ENCODE measurements at regions not wholly inside any gene's neighbourhood (a gene's known extent, or its start where the extent isn't known, plus 50 kb on each side); places are given as distances from the start of the nearest gene placed in this dataset.

DNA sequence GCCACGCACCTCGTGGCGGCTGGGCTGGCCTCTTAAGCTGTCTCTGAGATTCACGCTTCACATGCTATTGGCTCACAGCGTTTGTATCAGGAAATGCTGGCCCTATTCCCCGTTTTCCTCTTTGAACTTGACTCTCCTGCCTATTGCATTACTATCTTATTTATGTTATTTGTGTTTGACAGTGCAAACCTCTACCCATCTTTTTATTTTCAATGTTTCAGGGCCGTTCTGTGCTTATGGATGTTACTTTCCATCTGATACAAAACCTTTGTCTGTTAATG lies 149.9 kb upstream of the TWIST2 start:
- H3K36me3 Mint-ChIP-seq (ENCODE audit: low read depth), result no peaks in the 10 kb centered on the region
- no peaks in the 10 kb centered on the region for H3K27me3 Mint-ChIP-seq
- no peaks in the 10 kb centered on the region for H3K4me1 Mint-ChIP-seq (ENCODE audit: low read depth)
- no peak for DNase-seq
- no peak overlapping the region for H3K27ac Mint-ChIP-seq
- no peaks in the 10 kb centered on the region for H3K9me3 Mint-ChIP-seq
- no peak overlapping the region for H3K4me3 Mint-ChIP-seq

DNA sequence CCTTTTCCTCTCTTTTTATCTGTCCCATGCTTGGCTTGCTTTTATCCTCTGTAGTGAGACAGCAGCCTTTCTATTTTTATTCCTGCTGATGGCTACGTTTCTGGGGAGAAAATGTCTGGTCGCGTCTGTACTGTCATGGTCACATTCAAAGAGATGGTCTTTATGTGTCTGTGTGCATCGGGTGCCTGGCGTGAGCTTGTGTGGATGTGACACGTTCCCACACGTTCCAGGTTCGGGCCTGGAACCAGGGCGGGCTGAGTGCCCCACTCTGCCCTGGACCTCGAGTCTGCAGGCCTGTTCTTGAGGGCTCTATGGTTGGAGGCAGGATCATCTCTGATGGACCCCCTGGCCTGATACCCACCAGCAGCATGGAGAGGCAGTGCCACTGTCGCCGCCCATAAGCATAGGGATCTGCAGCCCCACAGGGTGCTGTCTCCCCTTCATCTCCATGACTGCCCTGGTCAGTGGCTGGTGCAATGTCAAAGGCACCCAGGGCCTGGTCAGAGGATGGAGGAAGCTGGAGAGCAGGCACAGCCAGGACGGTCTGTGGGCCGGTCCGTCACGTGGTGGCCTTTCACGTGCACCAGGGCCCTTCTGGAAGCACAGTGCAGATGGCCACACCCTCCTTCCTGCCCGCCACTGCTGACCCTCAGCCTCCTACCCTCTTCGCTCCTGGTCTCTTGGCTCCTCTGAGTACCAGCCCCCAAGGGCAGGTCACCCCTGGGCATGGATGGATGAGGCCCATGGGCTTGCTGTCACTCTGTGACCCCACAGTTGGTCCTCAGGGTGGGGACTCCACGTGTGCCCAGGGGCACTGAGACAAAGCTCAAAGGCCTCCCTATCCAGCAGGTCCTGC lies 149.2 kb upstream of the TWIST2 start:
- no peak for DNase-seq
- Mint-ChIP-seq H3K36me3 (ENCODE audit: low read depth) (no peaks in the 10 kb centered on the region), H3K9me3 (no peaks in the 10 kb centered on the region), H3K4me3 (no peak overlapping the region), H3K27me3 (no peaks in the 10 kb centered on the region), H3K4me1 (ENCODE audit: low read depth) (no peaks in the 10 kb centered on the region), H3K27ac (no peak overlapping the region)

DNA sequence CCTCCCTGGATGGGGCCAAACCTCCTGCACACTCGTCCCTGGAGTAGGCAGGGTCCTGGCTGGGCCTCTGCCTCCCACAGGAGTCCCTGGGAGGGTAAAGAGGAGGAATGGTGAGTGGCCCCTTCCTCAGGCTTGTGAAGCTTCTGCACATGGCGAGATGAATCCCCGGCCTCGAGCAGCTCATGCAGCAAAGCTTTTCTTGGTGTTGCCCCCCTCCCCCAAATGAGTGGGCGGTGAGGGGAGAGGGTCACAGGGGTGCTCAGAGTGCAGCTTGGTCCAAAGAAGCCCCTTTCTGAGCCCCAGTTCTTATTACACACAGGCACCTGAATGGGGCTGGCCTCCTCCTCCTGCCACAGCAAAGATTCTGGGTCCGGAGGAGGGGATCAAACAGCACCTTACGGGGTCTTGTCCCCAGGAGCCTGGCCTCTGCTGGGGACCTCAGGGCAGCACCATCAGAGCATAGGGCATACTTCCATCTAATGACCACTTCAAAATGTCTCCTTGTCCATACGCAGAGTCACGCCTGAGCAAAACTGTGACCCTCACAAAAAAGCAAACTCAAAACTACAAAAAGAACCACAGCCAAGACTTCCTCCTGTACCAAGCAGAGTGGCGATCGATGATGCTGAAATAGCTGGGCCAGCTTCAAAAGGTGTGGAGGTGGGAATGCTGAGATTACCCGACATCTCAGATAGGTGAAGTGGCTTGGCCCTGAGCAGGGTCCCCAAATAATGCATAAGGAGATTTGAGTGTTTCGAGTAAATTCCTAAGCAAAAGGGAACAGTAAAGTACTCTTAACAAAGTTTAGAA lies 148.4 kb upstream of the TWIST2 start:
- Mint-ChIP-seq H3K27me3 (no peaks in the 10 kb centered on the region), H3K9me3 (no peaks in the 10 kb centered on the region), H3K36me3 (ENCODE audit: low read depth) (no peaks in the 10 kb centered on the region), H3K4me3 (no peak overlapping the region), H3K4me1 (ENCODE audit: low read depth) (no peaks in the 10 kb centered on the region), H3K27ac (no peak overlapping the region)
- no peak for DNase-seq

DNA sequence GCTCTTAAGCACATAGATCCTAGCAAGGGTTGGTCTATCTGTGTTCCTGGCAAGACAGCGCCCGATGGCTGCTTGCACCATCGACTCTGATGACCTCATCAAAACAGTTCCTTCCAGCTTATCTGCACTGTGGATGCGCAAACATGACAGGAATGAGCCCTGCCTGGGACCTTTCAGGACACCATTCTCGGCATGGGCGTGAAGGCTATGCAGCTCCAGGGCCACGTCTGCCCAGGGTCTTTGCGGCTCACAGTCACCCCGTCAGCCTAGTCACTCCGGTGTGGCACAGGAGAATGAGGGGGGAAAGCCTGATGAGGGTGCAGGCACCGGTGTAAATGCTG lies 147.8 kb upstream of the TWIST2 start:
- no peak for DNase-seq

DNA sequence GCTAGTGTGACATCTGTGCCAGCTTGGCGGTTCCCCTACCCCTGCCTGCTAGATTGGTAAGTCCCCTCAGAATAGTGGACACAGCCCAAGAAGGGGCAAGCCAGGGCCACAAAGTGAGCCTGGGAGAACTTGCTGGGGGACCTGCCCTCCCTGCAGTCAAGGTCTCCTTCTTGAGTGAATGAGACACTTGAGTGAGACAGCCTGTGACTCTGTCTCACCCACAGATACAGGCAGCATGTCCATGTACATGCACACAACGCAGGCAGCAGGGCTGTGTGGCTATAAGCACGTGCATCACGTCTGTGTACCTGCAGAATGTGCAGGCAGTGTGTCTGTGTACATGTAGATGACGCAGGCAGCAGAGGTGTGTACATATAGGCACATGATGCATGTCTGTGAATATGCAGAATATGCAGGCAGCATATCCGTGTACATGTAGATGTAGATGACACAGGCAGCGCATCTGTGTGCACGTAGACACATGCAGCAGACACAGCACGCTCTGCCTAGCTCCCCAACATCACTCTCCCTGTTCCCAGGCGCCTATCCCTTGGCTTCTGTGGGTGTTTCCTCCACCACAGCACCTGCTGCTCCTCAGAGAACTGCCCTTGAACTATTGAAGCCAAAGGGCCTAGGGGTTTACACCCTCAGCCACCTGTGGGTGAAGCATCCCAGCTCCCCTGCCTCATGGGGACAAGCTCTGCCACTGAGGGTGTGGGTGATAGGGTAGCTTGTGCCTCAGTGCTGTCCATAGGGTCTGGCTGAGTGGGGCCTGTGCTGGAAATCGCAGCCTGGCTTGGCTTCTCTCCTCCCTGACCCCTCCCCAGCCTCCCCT lies 147.2 kb upstream of the TWIST2 start:
- Mint-ChIP-seq H3K4me1 (ENCODE audit: low read depth) (no peaks in the 10 kb centered on the region), H3K27ac (no peak overlapping the region), H3K4me3 (no peak overlapping the region), H3K27me3 (no peaks in the 10 kb centered on the region), H3K9me3 (no peaks in the 10 kb centered on the region), H3K36me3 (ENCODE audit: low read depth) (no peaks in the 10 kb centered on the region)
- no peak for DNase-seq

More for the DNA sequence above, 147.8 kb upstream of the TWIST2 start:
- no peaks in the 10 kb centered on the region for H3K4me1 Mint-ChIP-seq (ENCODE audit: low read depth)
- no peak overlapping the region for H3K27ac Mint-ChIP-seq
- H3K9me3 Mint-ChIP-seq, result no peaks in the 10 kb centered on the region
- no peaks in the 10 kb centered on the region for H3K36me3 Mint-ChIP-seq (ENCODE audit: low read depth)
- no peak overlapping the region for H3K4me3 Mint-ChIP-seq
- H3K27me3 Mint-ChIP-seq, result no peaks in the 10 kb centered on the region

DNA sequence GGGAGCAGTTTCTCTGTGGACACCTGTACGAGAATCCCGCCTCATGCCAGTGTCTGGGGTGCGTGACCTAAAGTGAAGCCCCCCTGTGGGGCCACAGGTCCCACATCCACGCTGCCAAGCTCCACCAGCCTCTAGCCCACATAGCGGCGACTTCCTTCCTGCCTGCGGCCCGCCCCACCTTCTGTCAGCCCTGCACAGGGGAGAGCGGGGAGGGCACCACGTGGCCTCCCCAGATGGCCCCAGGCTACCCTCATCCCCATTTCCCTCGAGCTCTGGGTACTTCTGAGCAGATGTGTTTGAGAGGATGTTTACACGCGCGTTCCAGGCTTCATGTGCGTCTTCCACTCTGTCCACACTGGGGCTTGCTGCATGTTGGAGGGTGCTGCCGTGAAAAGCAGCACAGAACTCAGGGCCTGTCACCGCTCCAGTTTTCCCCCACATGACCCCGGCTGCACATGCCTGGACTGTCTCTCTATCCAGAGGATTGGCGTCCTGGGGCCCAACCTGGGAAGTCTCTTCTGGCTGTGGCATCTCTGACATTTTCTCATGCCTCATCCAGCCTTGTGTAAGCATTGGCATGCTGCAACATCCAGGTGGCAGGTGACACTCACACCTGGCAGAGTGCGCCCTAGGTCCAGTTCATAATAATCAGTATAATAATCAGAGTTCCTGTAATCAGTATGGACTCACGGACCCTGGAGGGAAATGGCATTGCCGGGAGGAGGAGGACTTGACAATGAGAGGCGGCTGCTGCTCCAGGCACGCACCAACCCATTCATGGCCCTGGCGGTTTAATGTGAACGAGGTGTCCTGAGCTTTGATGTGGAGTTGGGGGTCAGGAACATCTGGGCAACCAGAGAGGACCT lies 146.3 kb upstream of the TWIST2 start:
- Mint-ChIP-seq H3K4me3 (no peak overlapping the region), H3K4me1 (ENCODE audit: low read depth) (no peaks in the 10 kb centered on the region), H3K27ac (no peak overlapping the region), H3K27me3 (peaks cover 4% of the 10 kb centered on the region), H3K9me3 (no peaks in the 10 kb centered on the region), H3K36me3 (ENCODE audit: low read depth) (no peaks in the 10 kb centered on the region)
- no peak for DNase-seq

DNA sequence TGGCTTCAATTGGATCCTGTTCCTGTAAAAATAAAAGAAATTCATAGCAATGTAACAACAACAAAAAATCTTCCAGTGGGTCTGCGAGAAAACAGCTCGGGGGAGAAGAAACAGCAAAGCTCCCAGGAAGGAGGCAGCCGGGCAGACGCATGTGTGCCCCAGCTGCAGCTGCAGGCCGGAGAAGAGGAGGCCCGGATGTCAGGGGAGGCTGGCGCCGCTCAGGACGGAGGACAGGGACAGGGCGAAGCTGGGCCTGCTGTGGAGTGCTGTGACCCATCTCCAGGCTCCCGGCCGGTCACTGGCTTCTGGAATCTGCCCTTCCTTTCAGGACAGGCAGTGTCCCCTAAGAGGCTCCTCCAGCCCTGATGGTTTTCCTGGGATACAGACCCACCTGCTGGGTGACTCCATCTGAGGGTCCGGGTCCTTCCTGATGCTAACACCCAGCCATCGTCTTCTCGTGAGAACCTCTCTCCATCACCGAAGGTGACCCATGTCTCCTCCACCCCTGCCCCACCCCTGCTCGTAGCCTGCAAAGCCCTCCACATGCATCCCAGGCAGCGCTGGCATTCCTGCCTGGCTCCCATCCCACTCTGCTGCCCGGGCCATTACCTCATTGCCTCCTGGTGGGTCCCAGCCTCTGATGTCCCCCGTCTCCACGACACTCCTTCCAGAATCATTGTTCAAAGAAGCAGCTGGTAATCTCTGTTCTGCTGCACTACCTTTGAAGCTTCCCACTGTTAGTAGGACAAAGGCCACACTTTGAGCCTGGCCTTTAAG lies 145.4 kb upstream of the TWIST2 start:
- Mint-ChIP-seq H3K27ac (no peak overlapping the region), H3K4me3 (no peak overlapping the region)
- no peak for DNase-seq

DNA sequence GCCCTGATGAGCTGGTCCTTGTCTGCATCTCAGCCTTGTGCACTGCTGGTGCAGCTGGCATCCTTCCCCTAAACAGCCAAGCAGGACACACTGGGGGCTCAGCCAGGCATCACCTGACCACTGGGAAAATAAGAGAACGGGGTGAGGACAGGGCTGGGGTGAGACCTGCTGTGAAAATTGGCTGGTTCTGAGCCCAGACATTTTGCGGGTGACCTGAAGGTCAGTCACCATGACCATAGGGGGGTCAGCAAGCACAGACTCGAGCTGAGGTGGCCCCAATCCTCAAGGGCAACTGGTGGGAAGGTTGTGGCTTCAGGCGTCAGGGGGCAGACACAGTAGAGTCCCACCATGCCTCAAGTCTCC lies 144.9 kb upstream of the TWIST2 start:
- Mint-ChIP-seq H3K27me3 (peaks cover 4% of the 10 kb centered on the region), H3K27ac (no peak overlapping the region), H3K4me3 (no peak overlapping the region), H3K36me3 (ENCODE audit: low read depth) (no peaks in the 10 kb centered on the region), H3K4me1 (ENCODE audit: low read depth) (no peaks in the 10 kb centered on the region), H3K9me3 (no peaks in the 10 kb centered on the region)
- DNase-seq, result no peak

More for the DNA sequence above, 145.4 kb upstream of the TWIST2 start:
- Mint-ChIP-seq H3K36me3 (ENCODE audit: low read depth) (no peaks in the 10 kb centered on the region), H3K27me3 (peaks cover 4% of the 10 kb centered on the region), H3K4me1 (ENCODE audit: low read depth) (no peaks in the 10 kb centered on the region), H3K9me3 (no peaks in the 10 kb centered on the region)

DNA sequence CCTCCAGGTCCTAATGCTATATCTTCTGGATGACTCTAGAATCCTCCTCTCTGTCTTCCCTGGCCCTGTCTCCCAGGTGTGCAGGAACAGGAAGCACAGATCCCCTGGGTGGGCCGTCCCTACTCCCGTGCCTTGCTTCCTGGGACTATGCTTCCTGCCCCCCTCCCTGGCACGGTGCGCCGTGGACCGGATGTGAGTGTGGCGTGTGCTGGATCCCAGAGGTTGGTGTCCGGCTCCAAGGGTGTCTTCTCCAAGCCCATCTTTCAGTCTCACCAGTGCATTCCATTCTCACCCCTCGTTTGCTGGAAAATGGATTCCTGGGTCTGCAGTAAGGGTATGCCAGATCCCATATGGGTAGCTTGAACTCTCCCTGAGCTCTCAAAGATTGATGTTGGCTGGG lies 144.4 kb upstream of the TWIST2 start:
- H3K9me3 Mint-ChIP-seq, result no peaks in the 10 kb centered on the region

DNA sequence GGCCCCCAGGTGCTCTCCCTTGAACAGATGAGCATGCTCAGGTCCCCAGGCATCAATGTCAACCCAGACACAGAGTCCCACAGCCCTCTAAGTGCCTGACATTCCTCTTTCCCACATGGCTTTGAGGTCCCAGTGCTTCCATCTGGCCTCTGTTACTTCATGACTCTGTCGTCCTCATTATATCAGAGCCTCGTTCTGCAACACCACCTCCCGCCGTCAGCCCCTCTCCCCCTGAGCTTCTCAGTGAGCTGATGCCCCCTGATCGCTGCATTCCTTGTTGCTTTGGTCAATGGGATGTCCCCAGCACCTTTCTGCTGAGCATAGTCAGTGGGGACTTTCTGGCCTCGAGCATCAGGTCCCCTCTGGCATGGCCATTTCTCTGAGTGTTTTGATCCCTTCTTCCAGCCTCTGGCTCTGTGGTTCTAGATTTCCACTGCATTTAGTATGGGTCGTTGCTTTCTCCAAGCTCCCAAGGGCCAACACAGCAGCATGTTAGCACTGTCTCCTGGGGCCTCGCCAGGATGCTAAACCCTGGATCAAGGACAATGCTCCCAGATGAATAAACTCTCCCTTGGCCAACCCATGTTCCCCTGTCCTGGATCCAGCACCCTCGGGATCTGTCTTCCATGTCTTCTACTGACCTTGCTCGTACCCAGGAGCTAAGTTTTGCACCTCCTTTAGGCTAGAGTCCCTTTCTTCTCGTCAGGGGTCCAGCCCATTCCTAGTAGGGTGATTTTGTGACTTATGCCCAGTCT lies 143.2 kb upstream of the TWIST2 start:
- Mint-ChIP-seq H3K27me3 (peaks cover 4% of the 10 kb centered on the region), H3K9me3 (no peaks in the 10 kb centered on the region), H3K4me3 (no peak overlapping the region), H3K36me3 (ENCODE audit: low read depth) (no peaks in the 10 kb centered on the region), H3K27ac (no peak overlapping the region), H3K4me1 (ENCODE audit: low read depth) (no peaks in the 10 kb centered on the region)
- no peak for DNase-seq

More for the DNA sequence above, 144.4 kb upstream of the TWIST2 start:
- H3K4me1 Mint-ChIP-seq (ENCODE audit: low read depth), result no peaks in the 10 kb centered on the region
- H3K36me3 Mint-ChIP-seq (ENCODE audit: low read depth), result no peaks in the 10 kb centered on the region
- H3K4me3 Mint-ChIP-seq, result no peak overlapping the region
- H3K27ac Mint-ChIP-seq, result no peak overlapping the region
- peaks cover 4% of the 10 kb centered on the region for H3K27me3 Mint-ChIP-seq
- no peak for DNase-seq

DNA sequence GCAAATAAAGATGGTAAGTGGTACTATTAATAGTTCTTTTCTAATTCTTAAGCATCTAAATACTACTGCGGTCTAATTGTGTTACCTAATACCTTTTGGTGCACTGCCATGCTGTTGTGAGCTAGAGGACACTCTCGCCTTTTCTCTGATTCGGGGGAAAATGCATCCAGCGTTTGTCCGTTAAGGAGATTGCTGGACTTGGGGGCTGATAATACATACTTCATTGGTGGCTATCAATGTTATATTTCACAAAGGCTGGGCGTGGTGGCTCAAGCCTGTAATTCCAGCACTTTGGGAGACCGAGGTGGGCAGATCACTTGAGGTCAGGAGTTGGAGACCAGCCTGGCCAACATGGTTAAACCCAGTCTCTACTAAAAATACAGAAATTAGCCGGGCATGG lies 141.7 kb upstream of the TWIST2 start:
- H3K36me3 Mint-ChIP-seq (ENCODE audit: low read depth), result no peaks in the 10 kb centered on the region
- no peak overlapping the region for H3K4me3 Mint-ChIP-seq
- H3K27ac Mint-ChIP-seq, result no peak overlapping the region
- DNase-seq, result peak; percentile 2
- no peaks in the 10 kb centered on the region for H3K4me1 Mint-ChIP-seq (ENCODE audit: low read depth)
- H3K27me3 Mint-ChIP-seq, result peaks cover 9% of the 10 kb centered on the region
- H3K9me3 Mint-ChIP-seq, result no peaks in the 10 kb centered on the region

DNA sequence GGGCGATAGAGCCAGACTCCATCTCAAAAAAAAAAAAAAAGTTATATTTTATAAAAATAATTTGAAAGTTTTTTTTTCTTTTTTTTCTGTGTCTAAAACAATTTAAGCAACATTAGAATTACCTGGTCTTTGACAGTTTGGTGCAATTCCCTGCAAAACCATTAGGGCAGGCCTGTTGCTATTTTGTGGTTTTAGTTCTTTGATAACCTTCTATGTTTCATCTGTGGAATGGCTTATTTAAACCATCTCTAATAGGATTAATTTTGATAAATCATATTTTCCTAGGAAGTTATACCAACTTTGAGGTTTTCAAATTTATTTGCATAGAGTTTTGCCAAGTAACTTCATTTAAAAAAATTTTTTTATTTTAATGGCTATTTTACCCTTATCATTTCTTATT lies 141.2 kb upstream of the TWIST2 start:
- no peak overlapping the region for H3K27ac Mint-ChIP-seq
- no peak for DNase-seq
- no peak overlapping the region for H3K4me3 Mint-ChIP-seq
- H3K27me3 Mint-ChIP-seq, result peaks cover 13% of the 10 kb centered on the region
- H3K36me3 Mint-ChIP-seq (ENCODE audit: low read depth), result no peaks in the 10 kb centered on the region
- no peaks in the 10 kb centered on the region for H3K4me1 Mint-ChIP-seq (ENCODE audit: low read depth)
- H3K9me3 Mint-ChIP-seq, result no peaks in the 10 kb centered on the region
